BJ (cell line): ENCODE measurements at regions not wholly inside any gene's neighbourhood (a gene's known extent, or its start where the extent isn't known, plus 50 kb on each side); places are given as distances from the start of the nearest gene placed in this dataset.

ENCODE experiments used
- CTCF ChIA-PET: fragments of 350-600 bp; formaldehyde crosslinking; extraction: SDS; loops from one replicate; lab custom pipeline; 2021; ENCODE audit warnings: antibody characterized with exemption, inconsistent platforms; lab: Yijun Ruan, JAX
- POLR2A ChIA-PET: fragments of 300-600 bp; sonication (Branson Sonifier 250); formaldehyde crosslinking; extraction: SDS; loops from one replicate; lab custom pipeline; 2021; ENCODE audit warnings: antibody characterized with exemption; lab: Charles Lee
- DNase-seq: peaks from one replicate; pipeline ENCODE4 v3.0.0-alpha.2; 2011; ENCODE audit warnings: low read depth
- H3K27me3 ChIP-seq: 2 replicates; pipeline ENCODE4 v1.6.0; 2011; ENCODE audit warnings: low read length; ENCODE audit not compliant: control insufficient read depth, insufficient read depth
- H3K36me3 ChIP-seq: 2 replicates; pipeline ENCODE4 v1.5.1; 2011; ENCODE audit warnings: low read length; ENCODE audit not compliant: control insufficient read depth, insufficient read depth
- H3K4me3 ChIP-seq: 2 replicates; pipeline ENCODE4 v1.5.1; 2011; ENCODE audit warnings: low read depth, mild to moderate bottlenecking, control low read depth, low read length
- CTCF ChIP-seq: IDR thresholded peaks from 2 replicates; pipeline ENCODE4 v1.5.1; 2011; ENCODE audit warnings: low read depth, mild to moderate bottlenecking, control low read depth, inconsistent platforms, low read length, moderate library complexity; ENCODE audit not compliant: insufficient read depth

GRCh38 chr9:25519286-25519685, 159.0 kb downstream of the TUSC1 start:
- DNase-seq: no peak
- CTCF ChIA-PET: no interaction called here
- Histone ChIP-seq H3K4me3 (no peak overlapping the region), H3K27me3 (no peaks in the 10 kb centered on the region), H3K36me3 (no peaks in the 10 kb centered on the region)
- POLR2A ChIA-PET: no interaction called here
- no peak for TF ChIP-seq CTCF

GRCh38 chr9:25517701-25518100, 160.5 kb downstream of the TUSC1 start:
- H3K36me3 ChIP-seq: no peaks in the 10 kb centered on the region
- POLR2A ChIA-PET: no interaction called here
- H3K4me3 ChIP-seq: no peak overlapping the region
- CTCF ChIA-PET: no interaction called here
- no peak for TF ChIP-seq CTCF
- DNase-seq: no peak
- H3K27me3 ChIP-seq: no peaks in the 10 kb centered on the region

- TF ChIP-seq CTCF: no peak
- ChIA-PET POLR2A (no interaction called here), CTCF (no interaction called here)
- Histone ChIP-seq H3K27me3 (no peaks in the 10 kb centered on the region), H3K4me3 (no peak overlapping the region), H3K36me3 (no peaks in the 10 kb centered on the region)
- DNase-seq: no peak
Observed at GRCh38 chr9:25513509-25514033, 164.7 kb downstream of the TUSC1 start.

GRCh38 chr9:25505644-25506043, 172.6 kb downstream of the TUSC1 start:
- no peak overlapping the region for H3K4me3 ChIP-seq
- DNase-seq: no peak
- no peak for TF ChIP-seq CTCF
- CTCF ChIA-PET: no interaction called here
- no peaks in the 10 kb centered on the region for H3K36me3 ChIP-seq
- POLR2A ChIA-PET: no interaction called here
- H3K27me3 ChIP-seq: no peaks in the 10 kb centered on the region

- DNase-seq: no peak
- Histone ChIP-seq H3K27me3 (no peaks in the 10 kb centered on the region), H3K36me3 (no peaks in the 10 kb centered on the region), H3K4me3 (no peak overlapping the region)
- POLR2A ChIA-PET: no interaction called here
- TF ChIP-seq CTCF: no peak
- CTCF ChIA-PET: no interaction called here
Observed at GRCh38 chr9:25481372-25481771, 196.9 kb downstream of the TUSC1 start.
